ENCODE measurements at regions not wholly inside any gene's neighbourhood (a gene's known extent, or its start where the extent isn't known, plus 50 kb on each side); places are given as distances from the start of the nearest gene placed in this dataset.

- Histone ChIP-seq H3K4me1 (ENCODE audit: control insufficient read depth, insufficient read depth, low read length) (no peaks in the 10 kb centered on the region), H3K4me3 (ENCODE audit: low read depth, low read length) (no peak overlapping the region), H3K27ac (ENCODE audit: extremely low read depth, low read depth, low read length) (no peak overlapping the region), H3K9me3 (ENCODE audit: control insufficient read depth, insufficient read depth, low read depth, low read length) (no peaks in the 10 kb centered on the region), H3K36me3 (ENCODE audit: control insufficient read depth in 2 of 2, insufficient read depth in 1 of 2, low read length in 2 of 2) (no peaks in the 10 kb centered on the region)
- ChIA-PET CTCF (no interaction called here), POLR2A (no interaction called here)
- TF ChIP-seq ZNF184 (tag by site-specific recombination; IDR thresholded peaks at IDR 0.05) (no peak), ZSCAN30 (tag by site-specific recombination; IDR thresholded peaks at IDR 0.05) (no peak), ZNF426 (tag by site-specific recombination; IDR thresholded peaks at IDR 0.05) (no peak), ZNF645 (tag by site-specific recombination; IDR thresholded peaks at IDR 0.05) (no peak), BCL6B (tag by site-specific recombination; IDR thresholded peaks at IDR 0.05) (no peak), PATZ1 (tag by site-specific recombination; IDR thresholded peaks at IDR 0.05) (no peak), ZNF280D (tag by site-specific recombination; IDR thresholded peaks at IDR 0.05) (no peak), ZNF791 (tag by site-specific recombination; IDR thresholded peaks at IDR 0.05) (no peak), ZNF394 (tag by site-specific recombination; IDR thresholded peaks at IDR 0.05; ENCODE audit: borderline replicate concordance) (no peak), MYNN (tag by site-specific recombination; IDR thresholded peaks at IDR 0.05; ENCODE audit: borderline replicate concordance) (no peak), ZBTB21 (tag by site-specific recombination; IDR thresholded peaks at IDR 0.05) (no peak), TRIM28 (IDR thresholded peaks at IDR 0.05; ENCODE audit: borderline replicate concordance, low read length) (no peak), SP7 (tag by site-specific recombination; IDR thresholded peaks at IDR 0.05) (no peak), ZNF202 (tag by site-specific recombination; IDR thresholded peaks at IDR 0.05; ENCODE audit: borderline replicate concordance) (no peak), ZNF26 (tag by site-specific recombination; IDR thresholded peaks at IDR 0.05) (no peak)
Observed at GRCh38 chr2:123091471-123091870, 933.6 kb upstream of the CNTNAP5 start.

- ChIA-PET CTCF (no interaction called here), POLR2A (no interaction called here)
- Histone ChIP-seq H3K27ac (ENCODE audit: extremely low read depth, low read depth, low read length) (no peak overlapping the region), H3K36me3 (ENCODE audit: control insufficient read depth in 2 of 2, insufficient read depth in 1 of 2, low read length in 2 of 2) (no peaks in the 10 kb centered on the region), H3K4me1 (ENCODE audit: control insufficient read depth, insufficient read depth, low read length) (no peaks in the 10 kb centered on the region), H3K9me3 (ENCODE audit: control insufficient read depth, insufficient read depth, low read depth, low read length) (no peaks in the 10 kb centered on the region), H3K4me3 (ENCODE audit: low read depth, low read length) (no peak overlapping the region)
- TF ChIP-seq ZNF768 (tag by site-specific recombination; IDR thresholded peaks at IDR 0.05) = no peak
- TF ChIP-seq ZNF174 (tag by site-specific recombination; IDR thresholded peaks at IDR 0.05) = no peak
- no peak for TF ChIP-seq ZNF274 (IDR thresholded peaks at IDR 0.05; ENCODE audit: low read length)
- TF ChIP-seq ZNF274 (tag by site-specific recombination; IDR thresholded peaks at IDR 0.05; ENCODE audit: borderline replicate concordance) = no peak
- no peak for TF ChIP-seq ZNF777 (tag by site-specific recombination; IDR thresholded peaks at IDR 0.05; ENCODE audit: borderline replicate concordance)
- no peak for TF ChIP-seq ZNF426 (tag by site-specific recombination; IDR thresholded peaks at IDR 0.05)
- TF ChIP-seq ZNF211 (tag by site-specific recombination; IDR thresholded peaks at IDR 0.05; ENCODE audit: low read depth) = no peak
- TF ChIP-seq ZNF580 (tag by site-specific recombination; IDR thresholded peaks at IDR 0.05) = no peak
- no peak for TF ChIP-seq ZNF140 (tag by site-specific recombination; IDR thresholded peaks at IDR 0.05)
Observed at GRCh38 chr2:123093199-123093598, 931.9 kb upstream of the CNTNAP5 start.
